SHP77 treated with DMSO at 0.1 percent for 48 hours (cell line): ENCODE measurements at regions not wholly inside any gene's neighbourhood (a gene's known extent, or its start where the extent isn't known, plus 50 kb on each side); places are given as distances from the start of the nearest gene placed in this dataset.

Experiments used
- DNase-seq: peaks from one replicate; lab custom pipeline; 2025; lab: John Stamatoyannopoulos, UW

GRCh38 chr13:97057176-97057575 is 62.9 kb upstream of the OXGR1 start:
- no peak for DNase-seq

DNA sequence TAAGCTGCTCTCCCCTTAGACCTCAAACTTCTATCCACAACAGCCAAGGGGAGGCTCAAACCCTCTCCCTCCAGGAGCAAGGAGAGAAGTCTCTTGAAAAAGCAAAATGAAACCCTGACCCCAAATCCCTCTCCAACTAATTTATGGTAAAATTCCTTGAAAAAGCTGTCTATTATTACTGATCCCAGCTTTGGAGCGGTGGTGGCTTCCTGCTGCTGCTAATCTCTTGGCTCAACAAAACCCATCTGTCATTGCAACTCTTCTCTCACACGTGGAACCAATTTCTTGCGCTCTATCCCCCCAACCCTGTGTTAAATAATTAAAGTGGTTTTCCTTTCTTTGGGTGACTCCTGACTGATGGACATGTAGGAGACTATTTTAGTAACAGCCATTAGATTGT is 64.1 kb upstream of the OXGR1 start:
- no peak for DNase-seq

DNA sequence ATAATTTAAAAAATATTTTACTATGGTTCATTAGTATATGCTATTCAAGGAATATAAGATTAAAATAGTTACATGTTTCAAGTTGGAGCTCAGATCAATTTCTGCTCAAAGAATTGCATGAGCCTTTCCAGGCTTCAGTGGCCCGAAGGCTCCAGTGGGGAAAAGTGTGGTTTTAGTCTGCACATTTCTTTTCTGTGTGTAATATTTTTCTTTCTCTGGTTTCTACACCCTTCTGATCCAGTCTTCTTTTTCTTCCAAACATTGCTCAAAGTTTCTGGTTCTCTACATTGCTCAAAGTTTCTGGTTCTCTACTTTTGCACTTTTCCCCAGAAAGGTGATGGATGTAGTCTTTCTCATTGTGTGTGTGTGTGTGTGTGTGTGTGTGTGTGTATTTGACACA is 64.7 kb upstream of the OXGR1 start:
- no peak for DNase-seq

DNA sequence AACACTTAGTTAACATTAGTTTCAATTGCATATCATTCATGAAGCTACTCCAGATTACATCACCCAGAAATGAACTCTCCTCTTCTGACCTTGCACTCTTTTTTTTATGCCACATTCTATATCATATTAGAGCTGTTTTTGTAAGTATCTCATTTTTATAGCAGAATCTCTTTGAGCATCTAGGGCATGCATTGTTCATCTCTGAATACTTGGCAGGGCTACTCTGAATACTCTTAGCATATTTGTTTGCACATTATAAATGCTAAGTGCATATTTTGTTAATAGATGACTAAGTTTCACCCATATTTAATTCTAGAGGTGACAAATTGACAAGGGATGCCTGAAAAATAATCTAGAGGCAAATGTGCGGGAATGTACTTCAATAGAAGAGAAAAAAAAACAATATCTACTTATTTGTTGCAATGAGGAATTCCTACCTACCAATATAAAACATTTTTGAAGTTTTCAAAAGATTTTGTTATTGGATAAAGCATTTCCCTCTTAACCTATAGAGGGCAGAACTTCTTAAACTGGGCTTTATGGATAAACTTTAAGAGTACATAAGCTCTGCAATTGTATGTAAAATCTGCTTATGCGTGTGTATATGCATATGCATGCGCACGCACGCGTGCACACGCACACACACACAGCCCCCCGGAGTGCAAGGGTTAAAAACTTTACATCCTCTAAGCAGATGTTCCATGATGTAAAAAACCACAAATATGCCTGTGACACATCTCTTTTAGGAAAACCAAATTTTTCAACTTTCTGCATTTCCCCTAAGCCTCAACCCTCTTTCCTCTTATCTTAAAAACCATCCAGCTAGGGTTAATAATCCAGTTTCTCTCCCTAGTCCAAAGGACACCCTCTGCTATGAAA is 73.0 kb upstream of the OXGR1 start:
- peak; percentile 68 for DNase-seq

- DNase-seq: peak; percentile 95
Measured at GRCh38 chr13:97068151-97068550, 73.9 kb upstream of the OXGR1 start.

- DNase-seq: peak; percentile 68
Measured at GRCh38 chr13:97069050-97069815, 75.0 kb upstream of the OXGR1 start.

- no peak for DNase-seq
Measured at GRCh38 chr13:97072297-97072696, 78.0 kb upstream of the OXGR1 start.

DNA sequence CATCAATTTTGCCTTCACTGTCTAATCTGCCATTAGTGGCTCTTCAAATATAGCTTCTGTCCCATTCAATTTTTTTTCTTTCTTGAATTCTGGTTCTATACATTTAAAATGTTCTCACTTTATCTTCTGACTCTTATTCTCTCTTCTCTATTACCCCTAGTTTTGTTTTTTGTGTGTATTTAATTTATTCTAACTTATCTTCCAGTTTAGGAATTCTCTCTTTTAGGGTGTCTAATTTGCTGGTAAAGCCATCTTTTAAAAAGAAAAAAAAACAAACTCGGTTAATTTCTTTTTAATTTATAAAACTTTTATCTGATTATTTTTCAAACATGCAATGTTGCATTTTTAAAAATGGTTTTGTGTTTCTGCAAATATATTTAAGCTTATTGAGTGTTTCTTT is 80.3 kb upstream of the OXGR1 start:
- no peak for DNase-seq

DNA sequence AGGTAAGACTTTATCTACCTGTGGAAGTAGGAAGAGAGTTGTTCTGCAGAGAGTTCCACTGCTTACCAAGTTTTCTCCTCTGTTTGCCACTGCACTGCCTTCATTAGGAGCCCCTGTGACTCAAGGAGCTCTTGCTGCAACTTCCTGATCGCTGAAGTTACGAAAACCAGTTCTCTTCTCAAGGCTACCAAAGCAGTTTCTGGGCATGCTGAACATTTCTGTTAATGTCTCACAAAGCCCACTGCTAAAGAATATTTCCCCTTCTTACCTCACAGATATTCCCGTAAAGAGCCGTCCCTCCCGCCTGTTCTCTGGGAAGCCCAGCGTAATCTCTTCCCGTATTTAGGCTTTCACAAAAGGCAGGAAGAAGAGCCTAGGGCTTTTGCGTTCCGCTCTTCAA is 82.6 kb upstream of the OXGR1 start:
- no peak for DNase-seq

DNA sequence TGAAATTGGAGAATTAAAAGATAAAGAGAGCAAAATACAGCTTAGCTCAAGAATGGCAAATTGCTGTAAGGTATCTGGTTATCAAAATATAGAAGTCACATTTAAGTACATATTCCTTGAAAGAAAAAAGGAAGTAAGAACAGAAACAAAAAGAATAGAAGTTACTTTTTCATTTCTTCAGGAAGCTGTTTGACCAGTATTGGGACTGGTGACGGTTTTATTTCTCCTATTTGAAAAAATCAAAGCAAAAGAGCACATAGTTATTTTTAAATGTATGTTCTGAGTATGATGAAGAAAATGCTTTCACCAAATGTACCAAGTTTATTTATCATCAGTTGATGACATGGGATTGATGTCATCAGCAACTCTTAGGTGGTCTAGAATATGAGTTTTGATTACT is 83.1 kb upstream of the OXGR1 start:
- DNase-seq: no peak

DNA sequence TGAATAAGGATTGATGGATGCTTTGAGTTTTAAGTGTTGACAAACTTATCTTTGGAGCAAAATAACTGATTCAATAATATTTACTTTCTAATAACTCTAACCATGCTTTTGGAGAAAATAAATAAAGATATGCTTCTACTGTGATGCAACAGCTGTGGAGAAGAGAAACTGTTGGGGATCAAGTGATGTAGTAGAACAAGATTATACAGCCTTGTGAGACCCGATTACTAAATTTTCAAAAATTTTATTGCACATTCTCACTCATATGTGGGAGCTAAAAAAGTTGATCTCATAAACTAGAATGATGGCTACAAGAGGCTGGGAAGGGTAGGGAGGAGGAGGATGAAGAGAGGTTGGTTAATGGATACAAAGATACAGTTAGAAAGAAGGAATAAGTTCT is 85.5 kb upstream of the OXGR1 start:
- no peak for DNase-seq

DNA sequence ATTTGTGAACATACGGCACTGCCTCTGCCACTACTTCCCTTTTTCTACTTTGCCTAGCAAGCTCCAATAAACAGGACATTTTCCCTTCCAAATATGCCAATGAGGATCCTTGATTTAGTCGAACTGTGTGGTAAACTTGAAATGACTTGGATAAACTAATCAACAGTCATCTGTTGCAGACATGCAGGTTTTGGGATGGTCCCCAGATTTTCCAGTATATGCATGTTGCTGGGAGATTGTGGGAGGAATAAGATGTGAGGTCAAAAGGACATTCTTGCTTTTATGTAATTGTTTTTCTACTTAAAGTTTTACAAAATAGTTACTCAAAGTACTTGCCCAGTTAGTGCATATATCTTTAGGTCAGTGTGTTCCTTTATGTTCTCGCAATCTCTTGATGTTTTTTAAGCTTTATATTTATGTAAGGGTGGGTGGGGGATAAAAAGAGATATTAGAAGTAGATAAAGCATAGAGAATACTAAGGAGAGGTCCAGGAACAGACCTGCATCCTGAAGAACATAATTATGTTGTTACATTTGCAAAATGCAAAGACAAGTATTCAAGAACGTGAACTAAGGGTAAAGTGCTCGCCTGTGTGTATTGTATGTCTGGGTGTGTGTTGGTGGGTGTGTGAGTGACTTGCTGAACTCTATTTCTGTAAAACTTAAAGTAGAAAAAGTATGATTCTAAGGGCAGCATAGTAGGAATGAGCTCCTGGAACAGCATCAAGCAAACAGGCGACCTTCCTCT is 88.4 kb upstream of the OXGR1 start:
- DNase-seq: no peak

DNA sequence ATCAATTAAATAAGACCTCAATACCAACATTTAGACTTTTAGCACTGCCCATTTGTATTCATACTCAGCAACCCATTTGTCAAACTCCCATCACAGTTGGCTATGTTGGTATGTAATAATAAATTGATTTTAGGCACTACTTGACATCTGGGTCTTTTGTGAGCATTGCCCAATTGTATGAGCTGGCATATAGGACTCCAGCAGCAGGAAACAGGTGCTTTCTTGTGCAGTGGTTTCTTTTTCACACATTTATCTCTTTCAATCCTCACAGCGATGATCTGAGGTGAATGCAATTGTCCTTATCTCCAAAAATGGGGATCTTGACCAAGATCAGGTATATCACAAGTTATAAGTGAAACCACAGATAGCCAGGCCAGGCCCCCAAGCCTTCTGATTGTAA is 96.9 kb upstream of the OXGR1 start:
- DNase-seq: no peak

DNA sequence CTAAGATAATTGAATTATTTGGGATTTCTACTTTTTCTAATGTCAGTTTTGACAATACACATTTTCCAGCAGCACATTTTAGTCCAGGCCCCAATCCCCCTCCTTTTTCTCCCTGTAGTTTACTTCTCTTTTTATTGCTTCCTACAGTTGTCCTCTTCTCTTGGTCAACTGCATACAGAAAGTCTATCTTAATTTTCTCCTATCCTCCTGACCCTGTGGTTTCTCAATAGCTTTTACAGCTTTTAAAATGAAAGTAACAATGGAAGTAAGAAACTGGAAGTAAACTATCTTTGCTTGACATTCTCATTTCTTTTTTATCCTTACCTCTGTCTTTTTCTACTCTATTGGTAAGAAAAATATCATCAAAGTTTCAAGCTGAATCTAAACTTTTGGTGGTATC is 106.5 kb upstream of the OXGR1 start:
- no peak for DNase-seq

- DNase-seq: no peak
Measured at GRCh38 chr13:97101912-97102708, 107.8 kb upstream of the OXGR1 start.

GRCh38 chr13:97106323-97106722 is 112.0 kb upstream of the OXGR1 start:
- no peak for DNase-seq

DNA sequence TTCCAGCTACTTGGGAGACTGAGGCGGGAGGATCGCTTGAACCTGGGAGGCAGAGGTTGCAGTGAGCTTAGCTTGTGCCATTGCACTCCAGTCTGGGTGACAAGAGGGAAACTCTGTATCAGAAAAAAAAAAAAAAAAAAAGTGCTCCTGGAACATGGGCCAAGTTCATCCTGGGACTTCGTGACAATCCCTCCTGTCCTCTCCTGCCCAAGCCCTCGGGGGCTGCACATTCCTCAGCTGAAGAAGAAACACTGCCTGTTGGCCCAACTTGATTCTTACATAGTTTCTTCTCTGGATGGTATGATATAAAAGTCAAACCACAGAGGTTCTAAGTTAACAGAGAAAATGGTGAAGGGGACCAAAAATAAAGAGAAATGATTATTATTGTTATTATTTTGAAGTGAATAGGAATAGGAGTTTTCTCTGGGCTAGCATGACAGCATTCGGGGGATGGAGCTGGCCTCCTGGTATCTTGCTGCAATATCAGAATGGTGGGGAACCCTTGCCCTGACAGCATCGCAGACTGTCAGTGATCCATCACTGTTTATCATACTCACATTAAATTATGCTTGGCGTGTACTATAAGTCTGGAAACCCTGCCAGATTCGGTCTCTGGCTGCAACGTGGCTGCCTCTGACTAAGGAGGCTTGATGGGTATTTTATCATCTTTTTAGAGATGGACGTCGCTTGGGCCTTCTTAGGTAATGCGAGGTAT is 113.7 kb upstream of the OXGR1 start:
- DNase-seq: no peak

GRCh38 chr13:97108530-97108900 is 113.6 kb upstream of the MBNL2 start:
- DNase-seq: no peak

- no peak for DNase-seq
Measured at GRCh38 chr13:97109256-97109655, 112.9 kb upstream of the MBNL2 start.

DNA sequence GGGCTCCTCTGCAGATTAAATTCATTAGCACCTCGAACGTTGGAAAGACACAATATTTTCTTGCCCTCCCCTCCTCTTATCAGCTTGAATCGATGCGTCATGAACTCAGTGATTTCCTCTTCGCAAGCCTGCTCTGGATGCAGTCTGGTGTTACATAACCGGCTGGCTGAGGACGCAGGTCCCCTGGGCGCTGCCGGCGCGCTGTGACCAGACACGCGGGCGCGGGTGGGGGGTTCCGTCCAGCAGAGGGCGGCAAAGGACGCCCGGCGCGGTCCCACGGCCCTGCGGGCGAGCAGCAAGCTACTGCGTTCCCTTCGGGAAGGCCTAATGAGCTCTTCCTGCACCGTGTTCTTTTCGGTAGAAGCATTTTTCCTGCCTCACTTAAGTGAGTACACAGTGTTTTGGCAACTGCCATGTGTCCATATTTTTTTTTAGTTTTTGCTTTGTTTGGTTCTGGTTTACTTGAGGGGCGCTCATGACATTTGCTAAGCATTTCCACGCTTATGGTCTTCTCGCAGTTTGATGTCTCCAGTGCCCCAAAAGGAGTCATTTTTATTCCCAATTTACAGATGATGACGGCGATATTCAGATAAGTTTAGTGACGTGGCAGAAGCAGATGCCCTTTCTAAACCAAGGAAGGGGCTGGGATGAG is 112.2 kb upstream of the MBNL2 start:
- DNase-seq: peak; percentile 92

DNA sequence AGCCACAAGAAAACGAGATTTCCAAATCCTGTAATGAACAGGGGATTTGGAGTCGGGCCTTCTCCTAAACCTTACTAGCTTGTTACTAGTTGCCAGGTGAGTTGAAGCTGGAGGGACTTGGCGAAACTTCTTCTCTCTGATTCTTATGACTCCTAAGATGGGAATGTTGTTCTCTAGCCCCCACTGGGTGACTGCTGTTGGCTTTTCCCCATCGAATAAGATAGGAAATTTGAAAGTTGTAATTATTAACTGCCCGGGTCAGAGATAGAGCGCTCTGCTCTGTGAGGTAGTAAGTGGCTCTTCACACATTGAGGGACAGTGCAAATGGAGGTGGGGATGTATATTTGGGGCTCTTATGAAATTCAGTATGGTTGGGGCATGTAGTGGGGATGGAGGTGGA is 111.2 kb upstream of the MBNL2 start:
- no peak for DNase-seq
